Ectodermal cell (in vitro differentiated cells): ENCODE measurements at regions not wholly inside any gene's neighbourhood (a gene's known extent, or its start where the extent isn't known, plus 50 kb on each side); places are given as distances from the start of the nearest gene placed in this dataset.

Source experiments
- H3K27ac ChIP-seq: 2 replicates; pipeline ENCODE4 v1.7.0; 2013; ENCODE audit warnings: mild to moderate bottlenecking, low read depth, low read length; ENCODE audit not compliant: insufficient read depth, poor library complexity, severe bottlenecking
- H3K27me3 ChIP-seq: 2 replicates; pipeline ENCODE4 v1.7.0; 2013; ENCODE audit warnings: mild to moderate bottlenecking, low read length; ENCODE audit not compliant: insufficient read depth, control insufficient read depth, poor library complexity, severe bottlenecking
- H3K36me3 ChIP-seq: one replicate; pipeline ENCODE4 v1.7.0; 2013; ENCODE audit warnings: low read length; ENCODE audit not compliant: control insufficient read depth, insufficient read depth
- H3K4me1 ChIP-seq: one replicate; pipeline ENCODE4 v1.7.0; 2013; ENCODE audit warnings: low read length; ENCODE audit not compliant: control insufficient read depth, insufficient read depth
- H3K4me3 ChIP-seq: 2 replicates; pipeline ENCODE4 v1.7.0; 2013; ENCODE audit warnings: low read depth, low read length, control low read depth; ENCODE audit not compliant: insufficient read depth
- H3K9me3 ChIP-seq: 2 replicates; pipeline ENCODE4 v1.7.0; 2013; ENCODE audit warnings: mild to moderate bottlenecking, low read length, moderate library complexity; ENCODE audit not compliant: control insufficient read depth
- WGBS, 2 experiments: methylation state at CpG; one replicate each; pipeline ENCODE4 v1.1.7; 2013; ENCODE audit warnings: missing lambda C conversion rate in 2 of 2; 5-methylcytosine and 5-hydroxymethylcytosine counted together

DNA sequence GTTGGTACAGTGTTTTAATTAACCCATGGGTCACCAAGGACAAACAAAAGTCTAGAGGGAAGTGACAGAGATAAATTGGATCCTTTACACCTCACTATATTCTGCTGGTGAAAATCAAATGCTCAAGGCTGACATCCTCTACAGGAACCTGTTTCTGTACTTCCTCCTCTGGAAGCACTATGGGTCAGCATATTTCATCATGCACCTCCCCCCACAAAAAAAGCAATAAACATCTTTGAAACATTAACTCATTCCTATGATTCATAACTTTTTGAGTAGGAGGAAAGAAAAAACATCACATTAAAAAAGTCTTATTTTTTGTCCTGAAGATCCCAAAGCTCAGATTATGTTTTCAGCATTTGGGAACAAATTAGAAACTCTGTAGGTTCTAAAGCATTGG lies 588.3 kb upstream of the SGCG start:
- Histone ChIP-seq H3K9me3 (no peaks in the 10 kb centered on the region), H3K4me1 (no peaks in the 10 kb centered on the region), H3K27ac (no peak overlapping the region), H3K36me3 (no peaks in the 10 kb centered on the region), H3K4me3 (no peak overlapping the region), H3K27me3 (no peaks in the 10 kb centered on the region)

DNA sequence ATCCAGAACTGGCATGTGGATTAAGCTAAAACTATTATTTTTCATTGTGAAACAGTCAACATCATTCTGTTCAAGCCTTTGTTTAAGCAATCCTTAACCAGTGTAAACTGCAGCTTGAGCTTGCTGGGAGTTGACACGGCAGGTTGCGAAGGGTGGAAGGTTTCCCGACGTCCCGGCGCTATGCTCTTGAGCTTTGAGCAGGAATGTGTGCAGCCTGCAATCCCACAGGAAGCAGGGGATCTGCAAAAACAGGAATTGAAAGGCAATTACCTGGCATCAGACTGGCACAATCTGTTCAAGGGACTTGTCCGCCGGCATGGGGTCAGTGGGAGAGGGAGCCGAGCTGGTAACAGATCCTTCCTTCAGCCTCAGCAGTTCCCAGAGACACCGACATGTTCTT lies 586.7 kb upstream of the SGCG start:
- Histone ChIP-seq H3K4me1 (no peaks in the 10 kb centered on the region), H3K9me3 (no peaks in the 10 kb centered on the region), H3K36me3 (no peaks in the 10 kb centered on the region), H3K4me3 (no peak overlapping the region), H3K27ac (no peak overlapping the region), H3K27me3 (no peaks in the 10 kb centered on the region)
- 92 to 93% methylated on average over 10 of the region's 10 CpGs for WGBS, 2 experiments

DNA sequence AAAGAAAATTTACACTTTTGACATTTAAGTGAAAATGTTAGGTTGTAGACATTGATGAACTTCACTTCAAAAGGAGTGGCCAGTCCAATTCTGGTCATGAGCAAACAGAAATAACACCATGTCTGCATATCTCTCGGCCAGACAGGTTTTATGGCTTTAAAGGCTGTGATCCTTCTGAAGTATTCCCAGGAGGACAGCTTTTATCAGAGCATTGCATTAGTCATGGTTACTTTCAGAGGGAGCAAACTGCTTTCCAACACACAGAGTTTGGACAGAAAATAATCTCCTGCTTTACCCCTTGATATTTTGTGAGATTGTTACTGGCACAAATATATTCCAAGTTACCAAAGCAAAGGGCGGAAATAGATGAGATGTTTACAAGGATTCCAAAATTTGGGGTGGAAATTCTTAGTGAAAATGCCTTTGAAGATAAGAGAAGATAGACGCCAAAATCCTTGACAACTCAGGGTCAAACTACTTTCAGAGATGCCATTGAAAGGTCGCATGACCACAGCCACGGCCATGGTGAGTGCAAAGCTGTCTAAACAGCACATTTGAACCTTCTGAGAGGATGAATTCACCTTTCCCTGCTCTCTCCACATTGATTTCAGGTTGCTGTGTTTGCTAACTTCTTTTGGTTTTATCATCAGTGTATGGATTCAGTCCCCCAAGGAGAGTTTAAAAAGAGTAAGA lies 584.5 kb upstream of the SGCG start:
- Histone ChIP-seq H3K36me3 (no peaks in the 10 kb centered on the region), H3K4me3 (no peak overlapping the region), H3K27ac (no peak overlapping the region), H3K4me1 (no peaks in the 10 kb centered on the region), H3K27me3 (no peaks in the 10 kb centered on the region), H3K9me3 (no peaks in the 10 kb centered on the region)
- WGBS, 2 experiments = 92 to 96% methylated on average over 5 of the region's 5 CpGs

DNA sequence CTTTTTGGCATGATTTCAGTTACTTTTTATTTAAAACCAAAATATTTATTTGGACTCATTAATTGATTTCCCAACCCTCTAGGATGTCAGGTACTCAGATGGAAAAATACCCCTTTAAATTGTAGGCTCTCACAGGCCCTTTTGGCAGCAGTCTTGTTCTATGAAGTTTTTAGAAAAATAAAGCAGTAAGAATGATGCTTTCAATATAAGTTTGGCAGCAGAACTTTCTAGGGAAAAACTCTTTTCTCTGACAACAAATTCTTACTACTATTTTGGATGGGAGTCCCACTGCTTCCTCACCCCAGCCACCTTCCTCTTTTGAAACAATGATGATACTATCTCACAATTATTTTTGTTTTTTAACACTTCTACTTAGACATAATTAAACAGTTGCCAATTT lies 581.6 kb upstream of the SGCG start:
- Histone ChIP-seq H3K4me3 (no peak overlapping the region), H3K4me1 (no peaks in the 10 kb centered on the region), H3K9me3 (no peaks in the 10 kb centered on the region), H3K27me3 (no peaks in the 10 kb centered on the region), H3K36me3 (no peaks in the 10 kb centered on the region), H3K27ac (no peak overlapping the region)

DNA sequence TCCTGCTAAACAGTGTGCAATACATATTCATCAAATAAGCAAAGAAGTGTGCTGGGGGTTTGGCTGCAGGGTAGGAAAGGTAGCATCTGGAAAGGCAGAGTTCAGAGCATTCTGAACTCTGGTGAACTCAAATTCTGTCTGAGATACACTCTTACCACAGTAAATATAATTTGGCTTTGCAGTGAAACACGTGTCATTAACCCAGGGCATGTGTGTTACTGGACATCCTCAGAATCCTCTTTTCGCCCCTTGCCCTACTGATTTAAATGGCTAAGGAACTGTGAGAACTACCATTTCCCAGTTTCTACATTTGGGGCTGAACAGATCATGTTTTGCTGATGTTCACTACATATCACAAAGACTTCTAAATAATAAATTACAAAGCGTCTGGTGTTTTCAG lies 562.8 kb upstream of the SGCG start:
- Histone ChIP-seq H3K9me3 (no peaks in the 10 kb centered on the region), H3K27me3 (no peaks in the 10 kb centered on the region), H3K4me1 (no peaks in the 10 kb centered on the region), H3K4me3 (no peak overlapping the region), H3K36me3 (no peaks in the 10 kb centered on the region), H3K27ac (no peak overlapping the region)
- 95 to 97% methylated on average over 3 of the region's 3 CpGs for WGBS, 2 experiments

DNA sequence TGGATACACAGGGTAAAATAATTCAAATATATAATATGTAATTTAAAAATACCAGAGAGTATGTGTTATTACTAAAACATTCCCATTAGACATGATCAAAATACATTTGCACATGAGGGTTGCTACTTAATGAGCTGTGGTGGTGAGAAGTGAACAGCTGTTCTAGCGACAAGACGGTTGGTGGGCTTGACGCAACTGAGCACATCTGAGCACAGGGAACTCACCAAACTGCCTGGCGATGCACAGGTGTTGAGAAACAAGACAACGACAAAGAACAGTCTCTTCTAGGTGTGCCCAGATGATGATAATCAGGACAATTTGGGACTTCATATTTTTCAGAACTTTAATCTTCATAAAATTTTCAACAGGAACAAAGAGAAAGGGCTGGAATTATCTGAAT lies 555.1 kb upstream of the SGCG start:
- H3K4me3 ChIP-seq = no peak overlapping the region
- H3K27ac ChIP-seq = no peak overlapping the region
- 96 to 97% methylated on average over 5 of the region's 5 CpGs for WGBS, 2 experiments
- H3K36me3 ChIP-seq = no peaks in the 10 kb centered on the region
- peaks cover 5% of the 10 kb centered on the region for H3K9me3 ChIP-seq
- H3K4me1 ChIP-seq = no peaks in the 10 kb centered on the region
- H3K27me3 ChIP-seq = no peaks in the 10 kb centered on the region

DNA sequence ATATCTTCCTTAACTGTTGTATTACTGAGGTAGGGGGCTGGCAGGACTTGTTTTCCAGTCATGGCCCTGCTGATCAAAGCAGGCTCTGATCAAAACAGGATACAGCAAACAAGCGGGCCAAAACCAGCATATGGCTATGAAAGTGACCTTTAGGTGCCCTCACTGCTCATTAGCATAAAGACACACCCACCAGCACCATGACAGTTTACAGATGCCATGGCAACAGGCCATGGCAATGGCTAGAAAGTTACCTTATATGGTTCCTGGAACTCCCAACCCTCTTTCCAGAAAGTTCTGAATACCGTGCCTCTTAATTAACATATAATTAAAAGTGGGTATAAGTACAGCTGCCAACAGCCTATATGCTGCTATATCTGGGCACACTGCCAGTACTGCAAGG lies 551.4 kb upstream of the SGCG start:
- H3K4me3 ChIP-seq = no peak overlapping the region
- no peaks in the 10 kb centered on the region for H3K36me3 ChIP-seq
- 92 to 94% methylated on average over 1 to 2 of the region's 2 CpGs for WGBS, 2 experiments
- no peak overlapping the region for H3K27ac ChIP-seq
- H3K4me1 ChIP-seq = no peaks in the 10 kb centered on the region
- no peaks in the 10 kb centered on the region for H3K27me3 ChIP-seq
- H3K9me3 ChIP-seq = no peaks in the 10 kb centered on the region

DNA sequence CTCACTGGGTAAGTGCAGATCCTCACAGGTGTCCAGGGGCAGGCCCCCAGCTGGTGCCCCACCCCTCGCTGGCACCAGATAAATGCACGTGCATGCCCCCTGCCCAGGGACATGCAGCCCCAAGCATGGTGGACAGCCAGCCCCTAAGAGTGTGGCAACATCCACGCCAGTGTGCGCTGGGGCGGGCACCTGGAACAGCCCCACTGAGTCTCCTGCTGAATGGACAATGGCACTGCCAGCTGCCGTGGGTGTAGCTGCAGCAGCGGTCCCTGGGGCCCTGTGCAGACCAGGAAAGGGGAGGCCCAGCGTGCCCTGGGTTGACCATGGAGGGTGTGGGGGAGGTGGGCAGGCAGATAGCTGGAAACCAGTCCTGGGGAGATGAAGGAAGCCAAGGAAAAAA lies 538.7 kb upstream of the SGCG start:
- WGBS, 2 experiments = 93 to 95% methylated on average over 8 of the region's 8 CpGs
- Histone ChIP-seq H3K27me3 (no peaks in the 10 kb centered on the region), H3K4me3 (no peak overlapping the region), H3K4me1 (no peaks in the 10 kb centered on the region), H3K27ac (no peak overlapping the region), H3K9me3 (no peaks in the 10 kb centered on the region), H3K36me3 (no peaks in the 10 kb centered on the region)

DNA sequence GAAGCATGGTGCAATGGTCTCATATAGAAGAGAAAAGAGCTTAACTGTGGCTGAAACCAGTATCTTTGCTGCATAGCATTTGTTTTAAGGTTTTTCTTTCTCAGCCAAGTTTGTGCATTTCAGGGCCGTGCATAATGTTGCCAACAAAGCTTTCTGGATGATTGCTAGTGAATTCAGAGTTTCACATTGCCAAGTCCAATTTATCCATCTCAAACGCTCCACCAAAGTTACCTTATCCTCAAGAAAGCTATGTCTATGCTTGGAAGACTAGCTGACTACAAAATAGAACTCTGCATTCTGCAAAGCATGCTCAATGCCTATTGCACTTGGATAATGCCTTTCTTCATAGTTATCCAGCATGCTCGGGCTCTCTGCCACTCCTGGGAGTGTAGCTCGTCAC lies 535.8 kb upstream of the SGCG start:
- 90% methylated on average over 4 of the region's 4 CpGs for WGBS, 2 experiments
- peaks cover 5% of the 10 kb centered on the region for H3K4me1 ChIP-seq
- H3K36me3 ChIP-seq = no peaks in the 10 kb centered on the region
- H3K9me3 ChIP-seq = no peaks in the 10 kb centered on the region
- H3K4me3 ChIP-seq = no peak overlapping the region
- no peak overlapping the region for H3K27ac ChIP-seq
- no peaks in the 10 kb centered on the region for H3K27me3 ChIP-seq

DNA sequence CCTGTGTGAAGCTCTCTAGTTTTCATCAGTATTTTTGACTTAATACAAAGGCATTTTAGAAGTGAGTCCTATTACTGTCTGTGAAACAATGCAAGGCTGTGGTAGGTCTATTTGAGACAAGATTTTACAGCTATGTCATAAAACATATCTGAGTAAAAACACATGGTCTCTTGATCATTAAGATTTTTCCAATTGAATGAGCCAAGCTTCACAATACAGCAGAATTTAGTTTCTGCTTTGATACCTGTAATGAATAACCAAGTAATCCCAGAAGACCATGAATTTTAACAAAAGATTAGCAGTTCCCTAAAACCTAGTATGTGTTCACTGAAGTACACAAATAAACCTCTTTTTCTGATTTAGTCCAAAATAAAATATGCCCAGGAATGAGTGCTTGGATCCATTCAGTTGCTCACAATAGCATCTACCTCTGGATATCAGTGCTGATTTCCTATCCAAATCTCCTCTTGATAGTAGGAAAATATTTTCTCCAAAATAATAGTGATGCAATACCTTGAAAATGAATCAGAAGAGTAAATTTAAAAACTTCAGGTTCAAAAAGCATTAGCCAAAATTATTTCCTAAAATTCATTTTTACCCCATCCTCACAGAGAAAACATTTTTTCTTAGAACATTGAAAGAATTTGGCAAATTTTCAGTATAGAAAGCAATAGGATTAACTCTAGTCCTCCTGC lies 533.5 kb upstream of the SGCG start:
- Histone ChIP-seq H3K27ac (no peak overlapping the region), H3K36me3 (no peaks in the 10 kb centered on the region), H3K9me3 (no peaks in the 10 kb centered on the region), H3K4me3 (no peak overlapping the region), H3K27me3 (no peaks in the 10 kb centered on the region), H3K4me1 (peaks cover 5% of the 10 kb centered on the region)
